ENCODE measurements at regions not wholly inside any gene's neighbourhood (a gene's known extent, or its start where the extent isn't known, plus 50 kb on each side); places are given as distances from the start of the nearest gene placed in this dataset.
"Not testable (repeated sequence)": the region's sequence is repeated elsewhere in the genome, so short reads cannot be mapped to it uniquely, and the experiment has no call there.

DNA sequence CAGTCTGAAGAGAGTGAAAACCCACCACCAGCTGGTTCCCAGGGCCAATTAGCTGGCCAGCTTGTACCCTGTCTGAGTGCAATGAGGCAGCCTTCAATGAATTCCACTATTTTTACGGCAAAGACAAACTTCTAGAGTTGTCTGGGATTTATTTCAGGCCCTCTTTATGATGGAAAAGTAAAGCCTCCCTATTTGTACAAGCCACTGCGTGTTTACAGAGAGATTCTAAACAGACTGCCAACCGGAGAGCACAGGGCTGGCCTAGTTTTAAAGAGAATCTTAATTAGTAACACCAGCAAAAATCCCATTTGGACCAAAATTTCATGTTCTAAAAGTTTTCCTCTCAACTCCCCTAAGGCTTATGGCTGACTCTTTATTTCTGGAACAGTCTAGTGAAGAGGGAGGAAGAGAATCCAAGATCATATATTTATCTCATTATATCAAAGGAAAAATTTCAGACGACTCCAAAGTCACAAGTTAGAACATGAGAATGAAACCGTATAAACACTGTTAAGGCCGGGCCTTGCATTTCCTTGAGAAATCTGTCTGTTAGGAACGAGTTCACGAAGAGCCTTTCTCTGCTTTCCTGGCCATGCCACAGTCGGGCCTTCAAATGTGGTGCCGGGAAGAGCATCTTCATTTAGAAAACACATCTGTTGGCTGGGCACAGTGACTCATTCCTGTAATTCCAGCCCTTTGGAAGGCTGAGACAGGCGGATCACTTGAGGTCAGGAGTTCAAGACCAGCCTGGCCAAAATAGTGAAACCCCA lies 724.6 kb upstream of the NRP1 start:
- no peak for DNase-seq

DNA sequence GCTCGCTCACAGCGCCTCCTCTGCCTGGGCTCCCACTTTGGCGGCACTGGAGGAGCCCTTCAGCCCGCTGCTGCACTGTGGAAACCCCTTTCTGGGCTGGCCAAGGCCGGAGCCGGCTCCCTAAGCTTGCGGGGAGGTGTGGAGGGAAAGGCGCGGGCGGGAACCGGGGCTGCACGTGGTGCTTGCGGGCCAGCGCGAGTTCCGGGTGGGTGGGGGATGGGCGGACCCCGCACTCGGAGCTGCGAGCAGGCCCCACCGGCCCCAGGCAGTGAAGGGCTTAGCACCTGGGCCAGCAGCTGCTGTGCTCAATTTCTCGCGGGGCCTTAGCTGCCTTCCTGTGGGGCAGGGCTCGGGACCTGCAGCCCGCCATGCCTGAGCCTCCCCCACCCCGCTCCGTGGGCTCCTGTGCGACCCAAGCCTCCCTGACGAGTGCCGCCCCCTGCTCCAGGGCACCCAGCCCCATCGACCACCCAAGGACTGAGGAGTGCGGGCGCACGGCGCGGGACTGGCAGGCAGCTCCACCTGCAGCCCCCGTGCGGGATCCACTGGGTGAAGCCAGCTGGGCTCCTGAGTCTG lies 721.0 kb upstream of the NRP1 start:
- not testable (repeated sequence) for DNase-seq

DNA sequence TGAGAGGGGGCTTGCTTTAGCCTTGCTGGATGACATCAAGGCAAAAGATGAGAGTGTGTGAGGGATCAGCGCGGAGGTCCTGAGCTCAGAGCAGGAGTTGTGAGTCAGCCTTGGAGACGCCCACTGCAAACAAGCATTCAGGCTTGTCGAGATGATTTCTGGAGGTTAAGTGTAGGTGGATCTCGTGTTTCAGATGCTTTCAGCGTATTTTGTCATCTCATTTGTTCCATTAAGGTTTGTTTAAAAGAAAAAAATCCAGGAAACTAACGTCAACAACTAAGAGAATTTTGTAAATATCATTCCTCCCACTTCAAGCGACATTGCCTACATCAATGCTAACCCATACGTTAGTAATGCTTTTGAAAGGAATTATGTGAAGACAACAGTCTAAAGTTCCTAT lies 715.4 kb upstream of the NRP1 start:
- peak; percentile 21 to 35 for DNase-seq

DNA sequence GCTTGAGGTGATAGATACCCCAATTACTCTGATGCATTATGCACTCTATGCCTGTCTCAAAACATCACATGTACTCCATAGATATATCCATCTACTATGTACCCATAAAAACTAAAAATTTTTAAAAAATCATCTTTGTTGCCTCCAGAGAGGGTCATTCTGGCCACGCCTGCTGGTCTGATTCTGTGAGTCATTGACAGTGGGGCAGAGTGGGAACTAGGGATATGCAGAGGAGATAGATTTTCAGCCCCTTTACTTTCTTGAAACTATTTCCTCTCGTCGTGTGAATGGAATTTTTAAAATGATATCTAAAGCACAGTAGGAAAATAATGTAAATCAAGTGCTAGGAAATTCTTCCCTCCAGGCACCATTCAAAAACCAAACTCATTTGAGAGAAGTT lies 715.0 kb upstream of the NRP1 start:
- no peak for DNase-seq

DNA sequence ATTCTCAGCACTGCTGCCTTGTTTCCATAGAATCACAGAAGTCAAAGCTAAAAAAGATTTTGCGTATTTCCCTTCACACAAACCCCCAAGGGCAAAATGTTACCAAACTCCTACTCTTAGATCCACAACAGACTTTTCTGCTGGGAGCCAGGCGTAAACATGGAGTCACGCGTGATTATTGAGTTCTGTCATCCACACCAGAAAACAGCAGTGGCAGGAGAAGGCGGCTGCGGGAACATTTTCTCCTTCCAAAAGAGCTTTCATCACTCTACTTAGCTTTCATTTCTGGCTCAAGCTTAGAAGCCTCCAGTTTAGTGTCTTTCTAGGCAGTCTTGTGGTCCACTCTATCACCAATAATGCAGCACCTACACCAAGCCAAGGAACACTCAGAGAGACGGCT lies 712.9 kb upstream of the NRP1 start:
- no peak for DNase-seq

DNA sequence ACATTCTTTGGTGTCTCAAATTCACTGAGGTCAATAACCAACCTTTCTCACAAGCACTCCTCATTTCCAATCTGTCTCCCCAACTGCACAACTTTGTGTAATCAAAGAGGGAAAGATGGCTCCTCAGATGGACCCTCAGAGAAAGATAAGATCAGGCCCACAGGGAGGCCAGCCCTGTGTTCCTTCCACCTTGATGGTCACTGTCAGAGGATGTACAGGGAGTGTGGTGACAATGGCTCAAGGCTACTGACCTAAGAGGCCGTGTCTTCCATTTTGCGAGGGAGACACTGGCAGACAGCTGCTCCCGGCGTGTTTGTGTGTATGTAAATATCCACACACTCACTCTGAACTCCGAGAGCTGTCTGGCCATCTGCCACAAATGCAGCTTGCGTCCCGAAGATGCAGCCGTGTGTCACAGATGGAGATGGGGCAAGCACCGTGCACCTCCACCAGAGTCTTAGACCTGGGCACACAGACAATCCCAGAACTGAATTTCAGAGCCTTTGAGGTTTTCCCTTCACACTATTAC lies 712.1 kb upstream of the NRP1 start:
- no peak for DNase-seq

DNA sequence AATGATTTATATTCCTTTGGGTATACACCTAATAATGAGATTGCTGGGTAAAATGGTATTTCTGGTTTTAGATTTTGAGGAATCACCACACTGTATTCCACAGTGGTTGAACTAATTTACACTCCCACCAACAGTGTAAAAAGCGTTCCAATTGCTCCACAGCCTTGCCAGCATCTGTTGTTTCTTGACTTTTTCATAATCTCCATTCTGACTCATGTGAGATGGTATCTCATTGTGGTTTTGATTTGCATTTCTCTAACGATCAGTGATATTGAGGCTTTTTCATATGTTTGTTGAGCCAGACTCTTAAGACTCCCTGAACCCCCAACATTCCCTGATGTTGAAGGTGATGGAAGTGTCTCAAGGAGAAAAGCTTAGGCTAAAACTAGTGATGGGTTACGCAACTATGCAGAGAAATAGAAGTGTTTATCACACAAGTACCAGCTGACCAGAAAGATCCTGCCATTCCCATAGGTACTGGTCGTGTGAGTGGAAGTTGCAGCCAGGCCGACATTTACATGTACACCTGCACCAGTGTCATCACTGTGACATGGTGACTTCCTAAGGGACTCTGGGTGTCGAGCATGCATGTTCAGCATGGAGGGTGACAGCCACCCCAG lies 711.2 kb upstream of the NRP1 start:
- DNase-seq = no peak

DNA sequence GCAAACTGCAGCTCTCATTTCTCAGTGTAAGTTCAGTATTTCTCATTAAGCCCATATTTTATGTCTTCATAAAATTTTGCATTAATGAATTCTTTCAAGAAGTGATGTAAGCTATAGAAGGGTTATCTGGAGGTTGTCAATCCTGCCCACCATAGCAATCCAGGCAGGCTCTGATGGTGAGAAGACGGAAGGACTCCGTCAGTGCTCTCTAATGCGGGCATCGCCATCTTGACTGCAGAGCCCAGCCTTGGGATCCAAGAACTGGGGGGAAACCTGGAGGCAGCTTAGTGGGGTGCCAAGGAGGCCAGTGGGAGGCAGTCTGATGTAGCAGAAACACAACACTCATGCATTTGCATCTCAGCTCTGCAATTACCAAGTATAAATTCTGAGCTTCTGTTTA lies 707.4 kb upstream of the NRP1 start:
- no peak for DNase-seq

DNA sequence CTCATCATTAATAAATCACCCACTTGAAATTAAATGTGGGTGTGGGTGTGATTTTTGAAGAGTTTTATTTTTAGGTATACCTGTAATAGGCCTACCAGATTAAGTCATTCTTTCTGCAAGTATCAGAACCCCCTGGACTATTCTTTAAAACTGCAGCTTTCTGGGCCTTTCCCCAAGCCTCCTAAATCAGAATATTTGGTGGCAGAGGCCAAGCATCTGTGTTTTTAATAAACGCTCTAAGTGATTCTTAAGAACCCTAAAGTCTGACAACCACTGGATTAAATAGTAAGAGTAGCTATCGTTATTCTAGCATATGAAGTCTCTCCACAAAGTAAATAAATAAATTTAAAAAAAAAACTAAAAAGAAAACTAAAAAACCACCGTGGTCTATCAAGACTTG lies 703.0 kb upstream of the NRP1 start:
- DNase-seq = no peak

DNA sequence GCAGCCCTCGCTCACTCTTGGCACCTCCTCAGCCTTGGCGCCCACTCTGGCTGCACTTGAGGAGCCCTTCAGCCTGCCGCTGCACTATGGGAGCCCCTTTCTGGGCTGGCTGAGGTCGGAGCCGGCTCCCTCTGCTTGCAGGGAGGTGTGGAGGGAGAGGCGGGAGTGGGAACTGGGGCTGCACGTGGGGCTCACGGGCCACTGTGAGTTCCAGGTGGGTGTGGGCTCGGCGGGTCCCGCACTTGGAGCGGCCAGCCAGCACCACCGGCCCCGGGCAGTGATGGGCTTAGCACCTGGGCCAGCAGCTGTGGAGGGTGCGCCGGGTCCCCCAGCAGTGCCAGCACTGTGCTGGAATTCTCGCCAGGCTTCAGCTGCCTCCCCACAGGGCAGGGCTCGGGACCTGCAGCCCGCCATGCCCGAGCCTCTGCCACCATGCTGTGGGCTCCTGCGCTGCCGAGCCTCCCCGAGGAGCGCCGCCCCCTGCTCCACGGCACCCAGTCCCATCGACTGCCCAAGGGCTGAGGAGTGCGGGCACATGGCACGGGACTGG lies 700.8 kb upstream of the NRP1 start:
- not testable (repeated sequence) for DNase-seq

DNA sequence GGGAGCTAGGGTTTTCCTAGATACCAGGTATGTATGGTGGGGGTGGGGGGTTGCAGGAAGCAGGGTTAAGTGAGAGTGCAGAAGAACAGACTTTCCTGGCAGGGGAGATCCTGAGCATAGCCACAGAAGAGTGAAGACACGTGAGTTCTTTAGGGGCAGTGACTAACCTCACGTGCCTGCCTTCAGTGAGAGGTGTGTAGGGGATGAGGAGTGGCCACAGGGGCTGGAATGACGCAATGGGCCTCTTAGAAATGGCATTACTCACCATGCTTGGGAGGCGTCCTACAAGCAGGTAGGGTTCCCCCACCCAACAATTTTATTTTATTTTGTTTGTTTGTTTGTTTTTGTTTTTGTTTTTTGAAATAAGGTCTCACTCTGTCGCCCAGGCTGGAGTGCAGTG lies 698.6 kb upstream of the NRP1 start:
- no peak for DNase-seq

DNA sequence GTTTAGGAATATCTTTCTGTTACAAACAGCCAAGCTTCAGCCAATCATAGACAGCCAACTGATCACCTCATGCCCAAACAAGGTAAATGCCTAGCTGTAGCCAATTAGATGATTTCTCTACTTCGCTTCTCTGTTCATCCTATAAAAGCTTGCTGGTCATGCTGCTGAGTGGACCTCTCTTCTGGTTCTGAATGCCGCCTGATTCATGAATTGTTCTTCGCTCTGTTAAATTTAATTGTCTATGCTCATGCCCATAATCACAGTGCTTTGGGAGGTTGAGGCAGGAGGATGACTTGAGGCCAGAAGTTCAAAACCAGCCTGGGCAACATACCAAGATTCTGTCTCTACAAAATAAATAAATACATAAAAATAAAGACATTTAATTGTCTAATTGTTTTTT lies 698.1 kb upstream of the NRP1 start:
- no peak for DNase-seq

DNA sequence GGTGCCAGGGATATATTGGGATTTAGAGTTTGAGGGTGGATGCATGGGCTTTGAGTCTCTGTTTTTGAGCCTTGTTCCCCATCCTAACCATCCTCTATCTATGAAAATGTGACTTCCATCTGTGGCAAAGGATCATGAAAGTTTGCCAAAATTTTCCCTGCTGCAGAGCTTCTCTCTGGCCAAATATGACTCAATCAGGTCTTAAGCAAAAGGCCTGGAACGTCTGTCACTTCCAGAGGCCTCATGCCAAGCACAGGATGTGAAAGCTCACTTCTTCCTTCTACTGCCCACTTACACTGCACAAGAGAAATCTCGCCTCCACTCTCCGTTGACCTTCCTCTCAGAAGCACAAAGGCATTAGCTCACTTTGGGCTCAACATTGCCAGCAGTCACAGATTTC lies 696.9 kb upstream of the NRP1 start:
- DNase-seq = no peak

DNA sequence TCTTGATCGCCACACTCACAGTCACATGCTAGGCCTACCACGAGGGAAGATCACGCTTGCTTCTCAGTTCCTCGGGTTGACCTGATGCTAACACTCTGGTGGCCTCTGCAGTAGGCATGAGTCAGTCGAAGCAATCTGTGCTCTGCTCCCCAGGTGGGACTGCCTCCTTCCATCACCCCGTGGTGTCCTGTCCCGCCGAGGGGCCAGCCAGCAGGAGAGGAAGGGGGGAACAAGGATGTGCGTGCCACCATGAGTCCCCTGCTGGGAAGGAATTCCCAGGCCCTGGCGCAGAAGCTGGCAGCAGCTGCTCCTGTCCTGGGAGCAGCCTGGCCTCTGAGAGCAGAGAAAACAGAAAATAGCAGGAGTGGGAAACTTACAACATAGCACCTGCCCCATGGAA lies 695.0 kb upstream of the NRP1 start:
- DNase-seq = no peak

DNA sequence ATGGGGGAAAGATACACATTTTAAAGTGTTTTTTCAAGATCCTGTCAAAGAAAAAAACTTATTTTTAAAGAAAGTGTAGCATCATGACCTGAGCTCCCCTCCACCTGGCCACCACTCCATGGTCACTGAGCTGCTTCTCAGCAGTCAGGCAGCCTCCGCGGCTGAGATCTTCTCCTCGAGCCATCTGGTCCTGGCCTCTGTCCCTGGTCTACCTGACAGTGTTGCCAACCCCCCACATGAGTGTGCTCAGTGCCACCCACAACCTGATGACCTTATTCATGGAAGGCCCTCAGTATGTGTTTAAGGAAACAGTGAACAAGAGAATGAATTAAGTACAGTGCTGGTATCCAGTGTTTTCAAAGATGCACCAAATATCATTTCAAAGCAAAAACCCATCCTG lies 694.5 kb upstream of the NRP1 start:
- DNase-seq = no peak

DNA sequence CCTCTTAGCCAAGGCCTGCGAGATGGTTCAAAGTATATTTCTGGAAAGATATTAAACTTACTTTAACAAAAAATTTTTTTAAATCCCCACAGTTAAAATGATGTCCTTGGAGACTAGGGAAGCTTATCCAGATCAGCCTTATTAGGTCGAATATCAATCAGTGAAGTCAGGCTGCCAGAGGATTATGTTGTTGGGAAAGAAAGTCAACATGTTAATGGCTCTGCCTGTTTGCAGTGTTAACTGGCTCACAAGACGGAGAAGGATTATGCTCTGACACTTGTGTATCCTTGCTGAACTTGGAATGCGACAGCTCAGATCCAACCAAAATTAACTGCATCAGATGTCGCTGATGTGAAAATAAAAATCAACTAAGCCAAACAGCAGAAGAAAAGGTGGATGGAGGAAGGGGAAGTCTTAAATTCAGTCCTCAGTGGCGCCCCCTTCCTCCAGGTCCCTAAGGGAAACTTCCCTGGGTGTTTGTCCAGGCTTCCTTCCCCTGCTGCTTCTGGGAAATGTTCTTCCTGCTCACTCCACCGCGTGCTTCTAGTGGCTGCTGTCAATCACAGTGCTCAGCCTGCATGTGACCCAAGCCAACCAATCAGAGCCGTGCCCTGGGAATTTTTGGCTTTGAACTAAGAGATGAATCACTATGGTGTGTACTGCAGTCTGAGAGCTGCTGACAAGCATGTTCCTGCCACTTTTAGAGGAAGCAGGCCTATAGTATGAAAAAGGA lies 690.4 kb upstream of the NRP1 start:
- peak in 1 of 2 experiments; percentile 8 for DNase-seq

DNA sequence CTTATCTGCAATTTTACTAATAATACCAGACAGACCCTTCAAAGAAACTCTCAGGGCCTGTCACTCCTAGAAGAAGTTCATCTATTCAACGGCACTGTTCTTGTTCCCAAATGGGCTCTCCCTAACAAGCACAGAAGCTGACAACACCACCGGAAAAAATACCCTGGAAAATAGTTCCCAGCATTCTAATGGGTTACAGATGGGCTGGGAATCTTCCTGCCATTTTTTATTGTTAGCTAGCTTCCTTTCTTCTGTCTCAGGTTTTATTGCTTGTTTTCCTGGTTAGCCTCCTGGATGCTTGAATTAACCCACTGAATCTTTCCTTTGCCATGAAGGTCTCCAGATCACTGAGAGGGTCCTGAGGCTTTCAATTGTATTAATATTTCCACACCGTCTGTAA lies 689.8 kb upstream of the NRP1 start:
- no peak for DNase-seq

DNA sequence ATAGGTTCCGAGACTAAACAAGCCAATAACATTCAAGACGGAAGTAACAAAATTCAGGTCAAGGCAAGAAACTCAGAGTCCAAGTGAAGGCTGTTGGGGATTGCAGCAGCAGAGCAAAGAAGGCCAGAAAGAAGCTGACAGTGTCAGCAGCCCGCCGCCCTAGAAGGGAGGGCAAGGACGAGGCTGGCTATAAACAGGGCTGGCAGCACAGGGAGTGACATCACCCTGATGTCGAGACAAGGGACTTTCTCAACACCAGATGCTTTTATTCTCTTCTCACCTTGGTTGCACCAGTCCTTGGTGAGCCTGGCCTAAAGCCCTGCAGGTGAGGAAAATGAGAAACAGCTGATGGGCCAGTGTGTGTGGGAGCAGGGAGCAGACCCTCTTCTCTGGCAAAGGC lies 687.7 kb upstream of the NRP1 start:
- DNase-seq = no peak

DNA sequence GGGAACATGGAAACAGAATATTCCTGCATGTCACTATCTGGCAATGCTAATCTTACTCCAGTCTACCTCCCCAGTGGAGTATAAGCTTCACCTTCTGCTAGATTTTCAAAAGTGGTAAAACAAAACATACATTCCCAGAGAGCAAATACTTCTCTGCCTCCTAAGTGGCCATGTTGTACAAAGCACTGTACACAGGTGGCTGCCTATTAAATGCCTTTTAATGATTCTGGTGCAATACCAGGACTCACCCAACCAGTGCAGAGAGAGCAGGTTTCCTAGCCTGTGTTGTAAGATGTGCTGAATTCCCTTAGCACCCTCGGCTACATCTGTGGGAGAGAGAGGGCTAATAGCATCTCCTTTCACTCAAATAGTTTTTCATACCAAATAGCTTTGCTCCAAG lies 684.3 kb upstream of the NRP1 start:
- no peak for DNase-seq

DNA sequence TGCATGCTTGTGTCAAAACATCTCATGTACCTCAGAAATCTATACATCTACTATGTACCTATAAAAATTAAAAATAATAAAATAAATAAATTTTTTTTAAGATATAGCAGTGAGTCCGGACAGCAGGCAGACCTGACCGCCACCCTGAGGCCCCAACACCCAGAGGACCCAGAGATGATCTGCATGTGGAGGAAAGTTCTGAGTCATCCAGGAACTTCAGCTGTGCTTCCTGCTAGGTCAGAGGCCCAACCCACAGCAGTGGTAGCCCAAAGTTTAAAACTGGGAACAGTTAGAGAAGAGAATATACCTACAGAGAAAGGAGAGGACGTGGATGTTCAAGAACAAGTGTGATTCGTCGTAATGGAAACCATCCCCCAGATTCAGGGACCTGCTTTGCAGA lies 683.7 kb upstream of the NRP1 start:
- no peak for DNase-seq

DNA sequence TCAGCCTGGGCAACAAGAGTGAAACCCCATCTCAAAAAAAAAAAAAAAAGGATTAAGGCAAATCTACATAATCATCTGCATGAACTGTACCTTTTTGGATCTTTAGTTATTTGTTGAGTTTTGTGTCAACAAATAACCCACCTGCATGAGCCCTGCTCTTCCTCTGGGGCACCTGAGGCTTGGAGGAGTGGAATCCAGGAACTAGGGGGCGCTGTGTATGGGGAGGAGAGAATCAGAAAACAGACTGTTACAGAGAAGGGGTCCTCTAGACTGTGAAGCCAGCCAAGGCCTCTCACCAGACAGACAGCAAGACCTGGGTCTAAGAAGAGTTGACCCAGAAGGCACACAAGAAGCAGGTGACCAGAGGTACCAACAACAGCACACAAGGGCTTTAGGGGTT lies 682.8 kb upstream of the NRP1 start:
- DNase-seq = no peak

DNA sequence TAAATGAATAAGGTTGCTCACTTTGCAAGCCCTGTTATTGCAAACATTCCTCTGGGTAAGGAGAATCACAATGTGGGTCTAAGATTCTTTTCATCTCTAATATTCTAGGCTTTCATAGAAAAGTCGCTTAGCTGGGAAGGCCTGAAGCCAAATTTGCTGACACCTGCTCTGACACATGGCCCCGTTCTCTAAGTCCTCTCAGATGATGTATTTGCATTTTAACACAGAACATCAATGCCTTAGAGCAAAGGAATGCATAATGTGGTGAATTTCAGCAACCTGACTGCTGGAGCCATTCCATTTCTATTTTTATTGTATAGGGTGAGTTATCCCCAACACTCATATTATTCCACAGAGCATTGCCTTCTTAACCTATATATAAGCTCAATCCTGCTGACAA lies 682.1 kb upstream of the NRP1 start:
- DNase-seq = no peak

DNA sequence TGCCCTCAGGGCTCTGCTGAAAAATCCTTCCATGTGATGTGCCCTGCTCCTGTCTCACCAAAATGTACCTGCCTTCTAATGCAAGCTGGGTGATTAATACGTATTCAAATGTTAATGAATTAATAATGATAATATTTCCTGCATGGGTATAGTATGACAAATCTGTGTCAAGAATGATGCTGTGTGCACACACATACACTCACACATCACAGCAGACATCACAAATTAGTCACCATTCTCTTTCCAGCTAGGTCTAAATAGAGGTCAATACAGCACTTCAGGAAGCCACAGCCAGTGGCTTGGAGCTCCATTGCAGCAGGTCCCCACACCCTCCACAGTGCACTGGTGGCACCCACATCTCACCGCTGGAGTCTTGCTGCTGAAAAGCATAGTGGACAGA lies 681.2 kb upstream of the NRP1 start:
- no peak for DNase-seq
